HEK293 (cell line): ENCODE measurements at regions not wholly inside any gene's neighbourhood (a gene's known extent, or its start where the extent isn't known, plus 50 kb on each side); places are given as distances from the start of the nearest gene placed in this dataset.

ENCODE experiments used
- CTCF ChIP-seq: fragments of 450-650 bp; formaldehyde crosslinking; IDR thresholded peaks from 2 replicates; pipeline ENCODE4 v1.5.1; 2016; ENCODE audit warnings: missing biosample characterization, missing genetic modification characterization
- REST ChIP-seq: fragments of 450-650 bp; formaldehyde crosslinking; IDR thresholded peaks from 2 replicates; pipeline ENCODE4 v1.5.1; 2016; ENCODE audit warnings: missing biosample characterization, missing genetic modification characterization
- TCF7L2 ChIP-seq: IDR thresholded peaks from 2 replicates; pipeline ENCODE4 v1.6.1; 2011; ENCODE audit warnings: low read depth, mild to moderate bottlenecking, inconsistent platforms, low read length, moderate library complexity, borderline replicate concordance
- ZBTB17 ChIP-seq: fragments of 450-650 bp; formaldehyde crosslinking; IDR thresholded peaks from 2 replicates; pipeline ENCODE4 v1.5.1; 2016; ENCODE audit warnings: missing biosample characterization, missing genetic modification characterization
- ZNF544 ChIP-seq: fragments of 450-650 bp; formaldehyde crosslinking; IDR thresholded peaks from 2 replicates; pipeline ENCODE4 v1.5.0; 2017; ENCODE audit warnings: missing biosample characterization, missing genetic modification characterization

- no peak for TF ChIP-seq CTCF (tag by site-specific recombination)
- TF ChIP-seq ZNF544 (tag by site-specific recombination), result no peak
- no peak for TF ChIP-seq TCF7L2
- no peak for TF ChIP-seq REST (tag by site-specific recombination)
- TF ChIP-seq ZBTB17 (tag by site-specific recombination), result no peak
These were observed 51.2 kb upstream of the CFAP46 start for GRCh38 chr10:132993271-132994184.
